ENCODE measurements at regions not wholly inside any gene's neighbourhood (a gene's known extent, or its start where the extent isn't known, plus 50 kb on each side); places are given as distances from the start of the nearest gene placed in this dataset.
A peak's percentile ranks its signal among the peaks of the same experiment; 100 is the strongest.

DNA sequence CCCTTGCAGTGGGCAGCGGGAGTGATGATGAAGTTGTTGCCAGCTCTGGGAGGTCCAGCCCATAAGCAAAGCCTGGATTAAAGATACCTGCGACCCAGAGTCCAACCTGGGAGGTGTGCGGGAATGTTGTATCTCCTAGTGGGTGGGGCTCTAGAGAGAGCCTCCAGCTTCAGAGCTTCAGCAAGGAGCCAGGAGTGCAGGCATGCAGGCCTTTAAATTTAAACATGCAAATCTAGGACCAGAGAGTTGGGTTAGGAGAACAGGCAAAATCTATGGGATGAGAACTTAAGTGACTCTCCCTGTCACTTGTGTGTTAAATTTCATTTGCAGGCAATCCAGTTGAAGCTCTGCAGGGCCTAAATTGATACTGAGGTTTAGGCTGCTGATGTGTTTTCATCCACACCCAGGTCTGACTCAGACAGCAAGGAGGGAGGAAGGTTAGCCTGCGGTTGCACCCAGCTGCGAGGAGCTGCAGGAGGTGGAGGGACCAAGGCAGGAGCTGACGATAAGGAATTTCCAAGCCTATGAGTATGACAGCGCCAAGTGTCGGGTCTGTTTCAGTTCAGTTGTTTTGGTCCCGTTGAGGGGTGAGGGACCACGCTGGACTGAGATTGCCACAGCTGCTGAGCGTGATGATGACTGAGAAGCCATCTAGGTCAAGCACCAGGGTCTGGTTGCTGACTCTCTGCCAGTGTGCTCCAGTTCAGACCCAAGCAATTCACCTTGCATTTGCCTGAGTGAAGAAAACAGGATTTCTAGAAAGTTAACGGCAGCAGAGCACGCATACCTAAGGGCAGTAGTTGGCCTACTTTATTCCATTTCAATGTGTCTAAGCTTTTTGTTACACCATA, 243.0 kb downstream of the ICE1 start:
- Histone ChIP-seq H2BK20ac (ENCODE audit: low read depth, low read length, poor library complexity, severe bottlenecking) (no peak overlapping the region), H3K27ac (ENCODE audit: insufficient read length, low read depth, low read length) (no peak overlapping the region), H2BK15ac (ENCODE audit: low read depth, low read length) (no peak overlapping the region), H4K8ac (replicated peaks; ENCODE audit: insufficient read length, low read depth, low read length) (no peak overlapping the region), H4K20me1 (ENCODE audit: control insufficient read depth, insufficient read depth, insufficient read length) (no peaks in the 10 kb centered on the region), H3K56ac (ENCODE audit: insufficient read length, low read depth, low read length) (no peak overlapping the region), H3K9me3 (ENCODE audit: control insufficient read depth, low read depth, low read length) (no peaks in the 10 kb centered on the region), H3K4me1 (ENCODE audit: insufficient read depth, low read length) (0 out of 2 replicates have a peak, but pooled peaks cover 2% of the 10 kb centered on the region), H3K18ac (ENCODE audit: insufficient read length, low read depth, low read length) (no peak overlapping the region), H3K23me2 (ENCODE audit: insufficient read length, low read depth, low read length, poor library complexity, severe bottlenecking) (no peaks in the 10 kb centered on the region), H2AK5ac (ENCODE audit: insufficient read length, low read length) (no peak overlapping the region), H2BK5ac (ENCODE audit: insufficient read length, low read length) (no peak overlapping the region), H3T11ph (ENCODE audit: low read length) (no peak overlapping the region), H3K4me2 (ENCODE audit: insufficient read depth, insufficient read length, low read length) (no peak overlapping the region), H3K79me1 (ENCODE audit: insufficient read depth, low read depth, low read length, poor library complexity, severe bottlenecking) (no peaks in the 10 kb centered on the region), H3K9ac (ENCODE audit: extremely low read depth, insufficient read length, low read length) (no peak overlapping the region), H3K4ac (ENCODE audit: low read depth, low read length) (no peak overlapping the region), H4K91ac (ENCODE audit: insufficient read length, low read depth, low read length) (no peak overlapping the region), H3K14ac (ENCODE audit: insufficient read depth, low read length) (no peak overlapping the region; the same call in 1 of the 2 replicates), H4K5ac (ENCODE audit: insufficient read length, low read depth, low read length) (no peak overlapping the region), H3K23ac (ENCODE audit: insufficient read length, low read depth, low read length) (no peak overlapping the region), H2BK12ac (ENCODE audit: insufficient read length, low read depth, low read length) (no peak overlapping the region), H2AFZ (ENCODE audit: low read length) (no peak overlapping the region), H3K79me2 (ENCODE audit: insufficient read depth, low read length) (no peaks in the 10 kb centered on the region), H2BK120ac (ENCODE audit: low read depth, low read length, poor library complexity, severe bottlenecking) (no peak overlapping the region), H3K27me3 (ENCODE audit: insufficient read depth, low read length) (no peaks in the 10 kb centered on the region)
- no CpG with 5 or more reads among the region's 13 CpGs for WGBS (ENCODE audit: extremely low coverage, insufficient read length, low lambda C conversion rate)
- H3K27me3 Mint-ChIP-seq (ENCODE audit: low read depth) = no peaks in the 10 kb centered on the region
- peaks cover 0 to 2% (median 0%) of the 10 kb centered on the region in 3 experiments; a peak in 1 of 7 replicates for H3K36me3 Mint-ChIP-seq (ENCODE audit: insufficient read depth in 1 of 3, low read depth in 3 of 3)
- no peak for DNase-seq
- no peak overlapping the region for H3K4me3 Mint-ChIP-seq
- TF ChIP-seq, protein P1, sequence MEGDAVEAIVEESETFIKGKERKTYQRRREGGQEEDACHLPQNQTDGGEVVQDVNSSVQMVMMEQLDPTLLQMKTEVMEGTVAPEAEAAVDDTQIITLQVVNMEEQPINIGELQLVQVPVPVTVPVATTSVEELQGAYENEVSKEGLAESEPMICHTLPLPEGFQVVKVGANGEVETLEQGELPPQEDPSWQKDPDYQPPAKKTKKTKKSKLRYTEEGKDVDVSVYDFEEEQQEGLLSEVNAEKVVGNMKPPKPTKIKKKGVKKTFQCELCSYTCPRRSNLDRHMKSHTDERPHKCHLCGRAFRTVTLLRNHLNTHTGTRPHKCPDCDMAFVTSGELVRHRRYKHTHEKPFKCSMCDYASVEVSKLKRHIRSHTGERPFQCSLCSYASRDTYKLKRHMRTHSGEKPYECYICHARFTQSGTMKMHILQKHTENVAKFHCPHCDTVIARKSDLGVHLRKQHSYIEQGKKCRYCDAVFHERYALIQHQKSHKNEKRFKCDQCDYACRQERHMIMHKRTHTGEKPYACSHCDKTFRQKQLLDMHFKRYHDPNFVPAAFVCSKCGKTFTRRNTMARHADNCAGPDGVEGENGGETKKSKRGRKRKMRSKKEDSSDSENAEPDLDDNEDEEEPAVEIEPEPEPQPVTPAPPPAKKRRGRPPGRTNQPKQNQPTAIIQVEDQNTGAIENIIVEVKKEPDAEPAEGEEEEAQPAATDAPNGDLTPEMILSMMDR (conservative IDR thresholded peaks at IDR 0.05) = no peak
- peaks cover 0 to 2% of the 10 kb centered on the region in 2 experiments; a peak in 2 of 5 replicates for H3K9me3 Mint-ChIP-seq
- H3K27ac Mint-ChIP-seq = peak overlapping the region in 1 of 3 experiments; percentile 53; a peak in 2 of 7 replicates
- H3K4me1 Mint-ChIP-seq = peaks cover 28 to 34% of the 10 kb centered on the region in 2 experiments
